ENCODE measurements at regions not wholly inside any gene's neighbourhood (a gene's known extent, or its start where the extent isn't known, plus 50 kb on each side); places are given as distances from the start of the nearest gene placed in this dataset.

GRCh38 chr19:31408460-31409124, 59.4 kb upstream of the TSHZ3 start:
- no peak for TF ChIP-seq CTCF (IDR thresholded peaks at IDR 0.05)
- no peak for TF ChIP-seq POLR2A (IDR thresholded peaks at IDR 0.05)
- TF ChIP-seq POLR2AphosphoS5 (IDR thresholded peaks at IDR 0.05; ENCODE audit: insufficient read depth in 1 of 2, low read depth in 1 of 2): no peak
